GM19025 (cell line): ENCODE measurements at regions not wholly inside any gene's neighbourhood (a gene's known extent, or its start where the extent isn't known, plus 50 kb on each side); places are given as distances from the start of the nearest gene placed in this dataset.
"Not testable (repeated sequence)": the region's sequence is repeated elsewhere in the genome, so short reads cannot be mapped to it uniquely, and the experiment has no call there.

Experiments
- ATAC-seq: cut with Tn5 transposase; IDR thresholded peaks from one replicate; pipeline ENCODE4 v1.9.1; 2021; ENCODE audit warnings: mild to moderate bottlenecking, low read depth, moderate library complexity; ENCODE audit not compliant: unreplicated experiment

DNA sequence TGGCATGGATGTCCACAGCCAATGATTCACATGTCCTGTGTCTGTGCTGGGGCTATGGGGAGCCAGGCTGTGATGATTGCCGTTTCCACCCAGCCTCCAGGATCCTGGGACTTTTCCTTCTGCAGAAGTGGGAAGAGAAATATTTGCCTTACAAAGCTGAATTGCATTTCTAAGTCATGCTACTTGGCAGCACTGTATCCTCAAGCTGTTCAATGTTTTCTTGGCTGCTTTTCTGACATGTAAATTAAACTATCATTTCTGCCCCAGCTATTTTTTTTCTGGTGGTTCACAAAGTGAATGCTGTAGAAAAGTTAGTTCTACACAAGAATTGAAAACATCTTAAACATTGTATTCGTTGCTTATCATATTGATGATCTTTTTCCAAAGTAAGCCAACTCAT, 51.9 kb upstream of the TCERG1L start:
- no peak for ATAC-seq

DNA sequence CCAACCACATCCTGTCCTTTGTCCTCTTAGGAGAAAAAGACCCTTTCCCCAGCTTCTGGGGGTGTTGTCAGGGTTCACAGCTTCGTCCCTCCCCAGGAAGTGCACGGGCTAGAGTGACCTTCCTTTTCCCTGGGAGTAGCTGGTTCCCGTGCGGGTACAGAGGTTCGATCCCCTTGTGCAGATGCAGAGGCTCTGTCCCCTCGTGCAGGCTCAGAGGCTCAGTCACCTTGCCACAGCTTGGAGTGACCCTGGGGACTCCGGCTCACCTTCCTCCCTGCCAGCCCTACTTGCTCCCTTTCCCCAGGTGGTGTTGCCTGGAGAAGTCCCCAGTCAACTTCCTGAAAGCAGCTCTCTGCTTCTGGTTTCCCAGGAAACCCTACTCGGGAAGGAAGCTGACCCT, 60.0 kb upstream of the TCERG1L start:
- ATAC-seq, result no peak

DNA sequence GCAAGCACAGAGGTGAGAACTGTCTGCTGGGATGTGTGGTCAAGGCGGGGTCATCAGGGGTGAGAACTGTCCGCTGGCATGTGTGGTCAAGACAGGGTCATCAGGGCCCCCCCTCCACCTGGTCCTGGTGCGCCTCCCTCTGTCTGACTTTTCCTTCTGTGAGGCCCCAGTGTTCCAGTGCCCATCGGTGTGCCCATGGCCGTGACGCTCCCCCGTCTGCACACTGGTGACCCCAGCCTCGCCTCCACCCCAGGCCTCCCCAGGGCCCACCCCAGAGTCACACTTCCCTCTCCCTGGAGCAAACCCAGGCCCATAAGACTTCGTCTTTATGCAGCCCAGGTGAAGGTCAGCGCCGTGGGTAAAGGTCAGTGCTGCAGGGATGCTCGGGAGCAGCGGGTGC, 70.1 kb upstream of the TCERG1L start:
- ATAC-seq, result no peak

DNA sequence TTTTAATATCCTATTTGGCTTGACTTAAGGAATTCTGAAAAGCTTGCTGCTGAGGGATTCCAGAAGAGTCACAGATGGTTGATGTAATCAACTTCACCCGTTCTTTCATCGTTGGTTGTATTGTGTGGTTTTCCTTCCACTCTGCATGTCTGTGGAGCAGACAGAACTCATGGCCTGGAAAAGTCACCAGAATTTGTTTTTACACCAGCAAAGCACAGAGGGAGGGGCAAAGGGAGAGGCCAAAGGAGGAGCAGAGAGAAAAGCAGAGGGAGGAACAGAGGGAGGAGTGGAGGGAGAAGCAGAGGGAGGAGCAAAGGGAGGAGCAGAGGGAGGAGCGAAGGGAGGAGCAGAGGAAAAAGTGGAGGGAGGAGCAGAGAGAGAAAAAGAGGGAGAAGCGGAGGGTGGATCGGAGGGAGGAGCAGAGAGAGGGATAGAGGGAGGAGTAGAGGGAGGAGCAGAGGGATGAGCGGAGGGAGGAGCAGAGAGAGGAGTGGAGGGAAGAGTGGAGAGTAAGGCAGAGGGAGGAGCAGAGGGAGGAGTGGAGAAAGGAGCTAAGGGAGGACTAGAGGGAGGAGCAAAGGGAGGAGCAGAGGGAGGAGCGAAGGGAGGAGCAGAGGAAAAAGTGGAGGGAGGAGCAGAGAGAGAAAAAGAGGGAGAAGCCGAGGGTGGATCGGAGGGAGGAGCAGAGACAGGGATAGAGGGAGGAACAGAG, 73.8 kb upstream of the TCERG1L start:
- not testable (repeated sequence) for ATAC-seq

DNA sequence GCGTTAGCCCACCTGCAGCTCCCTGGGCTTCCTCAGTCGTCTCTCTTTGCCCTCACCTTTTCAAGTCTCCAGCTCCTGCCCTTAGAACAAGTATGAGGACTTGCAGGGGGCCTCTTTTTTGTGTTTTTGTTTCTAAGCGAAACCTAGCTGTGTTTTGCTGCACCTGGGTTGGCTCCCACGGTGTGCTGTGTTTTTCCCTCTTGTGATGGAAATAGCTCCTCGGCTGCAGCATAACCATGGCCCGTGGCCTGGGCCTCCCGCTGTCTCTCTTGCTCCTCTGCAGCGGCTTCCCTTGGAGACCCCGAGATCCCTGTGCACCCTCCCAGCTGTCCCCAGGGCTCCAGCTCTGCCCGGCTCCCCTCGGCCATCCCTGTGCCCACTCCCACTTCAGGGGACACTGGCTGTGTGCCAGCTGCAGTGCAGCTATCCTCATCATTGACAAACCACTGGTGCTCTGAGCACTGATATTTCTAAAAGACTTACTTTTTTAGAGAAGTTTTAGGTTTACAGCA, 75.6 kb upstream of the TCERG1L start:
- ATAC-seq, result no peak

DNA sequence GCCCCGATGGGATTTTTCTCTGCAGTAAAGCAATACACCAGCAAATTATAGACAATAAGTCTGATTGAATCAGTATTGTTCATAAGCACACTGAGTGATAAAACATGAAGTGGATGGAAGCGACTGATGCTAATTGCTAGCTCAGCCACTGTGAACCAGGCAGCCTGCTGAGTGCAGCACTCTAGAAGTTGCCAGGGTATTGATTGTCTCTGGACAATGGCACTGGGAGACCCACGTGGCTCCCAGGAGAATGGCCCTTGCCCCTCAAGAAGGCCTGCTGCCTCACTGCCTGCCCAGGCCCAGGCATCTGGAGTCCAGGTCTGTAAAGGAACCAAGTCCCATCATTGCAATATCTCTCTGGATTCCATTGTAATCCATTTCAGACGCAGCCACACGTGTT, 80.4 kb upstream of the TCERG1L start:
- no peak for ATAC-seq

- no peak for ATAC-seq
These were observed 84.9 kb upstream of the TCERG1L start for GRCh38 chr10:131396121-131397050.

- no peak for ATAC-seq
These were observed 86.6 kb upstream of the TCERG1L start for GRCh38 chr10:131398166-131398565.

- no peak for ATAC-seq
These were observed 88.5 kb upstream of the TCERG1L start for GRCh38 chr10:131399981-131400380.

- ATAC-seq, result no peak
These were observed 89.0 kb upstream of the TCERG1L start for GRCh38 chr10:131400513-131400912.

DNA sequence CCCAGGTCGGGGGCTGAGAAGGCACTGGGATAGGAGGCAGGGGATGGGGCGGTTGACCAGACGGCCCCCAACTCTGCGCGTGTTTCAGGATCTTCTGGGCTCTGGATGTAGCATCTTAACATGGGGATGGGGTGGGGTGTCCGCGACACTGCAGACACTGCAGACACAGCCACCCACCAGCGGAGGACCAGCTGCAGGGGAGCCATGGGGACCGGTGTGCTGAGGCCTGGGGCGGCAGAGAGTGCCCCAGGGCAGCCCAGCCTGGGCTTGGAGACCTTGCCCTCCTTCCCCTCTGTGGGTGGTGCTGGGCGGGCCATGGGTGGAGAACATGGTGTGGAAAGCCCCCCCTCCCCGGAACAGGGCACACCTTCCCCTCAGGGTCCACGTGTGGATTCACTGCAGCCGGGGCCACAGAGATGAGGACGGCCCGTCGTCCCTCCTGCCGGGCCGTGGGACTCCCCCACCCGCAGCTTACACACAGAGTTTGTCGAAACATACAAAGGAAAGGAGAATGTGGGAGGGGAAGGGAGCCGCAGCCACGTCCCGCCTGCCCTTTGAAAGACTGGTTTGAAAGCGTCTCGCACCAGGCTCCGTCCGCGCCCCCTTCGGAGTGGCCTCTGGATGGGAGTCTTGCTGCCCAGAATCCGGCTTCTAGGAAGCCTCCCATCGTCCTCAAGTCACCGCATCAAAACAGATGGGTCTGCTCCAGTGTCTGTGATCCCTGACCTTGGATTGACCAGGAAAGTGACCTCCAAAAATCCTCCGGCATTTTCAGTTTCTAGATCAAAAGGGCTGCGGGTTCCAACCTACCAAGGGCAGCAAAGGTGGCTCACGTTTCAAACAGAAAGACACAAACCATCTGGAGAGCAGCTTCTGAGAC, 91.5 kb upstream of the TCERG1L start:
- ATAC-seq, result no peak

DNA sequence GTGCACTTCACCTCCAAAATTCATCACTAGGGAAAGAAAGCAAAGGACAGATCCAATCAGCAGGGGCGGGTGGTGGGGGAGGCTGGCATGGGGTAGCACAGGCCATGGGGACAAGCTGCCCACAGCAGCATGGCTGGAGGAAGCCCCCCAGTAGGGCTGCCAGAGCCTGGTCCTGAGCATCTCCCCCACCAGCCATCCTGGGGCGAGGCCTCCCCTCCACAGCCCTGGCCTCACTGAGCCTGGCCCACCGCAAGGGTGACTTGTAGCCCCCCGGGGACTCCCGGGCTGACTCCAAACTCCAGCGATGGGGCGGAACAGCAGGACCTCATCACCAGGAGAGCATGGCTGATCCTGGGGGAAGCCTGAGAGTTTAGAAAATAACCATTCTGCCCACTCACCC, 92.4 kb upstream of the TCERG1L start:
- ATAC-seq, result no peak

- ATAC-seq, result no peak
These were observed 93.4 kb upstream of the TCERG1L start for GRCh38 chr10:131404886-131405285.

- no peak for ATAC-seq
These were observed 95.3 kb upstream of the TCERG1L start for GRCh38 chr10:131406676-131407392.

DNA sequence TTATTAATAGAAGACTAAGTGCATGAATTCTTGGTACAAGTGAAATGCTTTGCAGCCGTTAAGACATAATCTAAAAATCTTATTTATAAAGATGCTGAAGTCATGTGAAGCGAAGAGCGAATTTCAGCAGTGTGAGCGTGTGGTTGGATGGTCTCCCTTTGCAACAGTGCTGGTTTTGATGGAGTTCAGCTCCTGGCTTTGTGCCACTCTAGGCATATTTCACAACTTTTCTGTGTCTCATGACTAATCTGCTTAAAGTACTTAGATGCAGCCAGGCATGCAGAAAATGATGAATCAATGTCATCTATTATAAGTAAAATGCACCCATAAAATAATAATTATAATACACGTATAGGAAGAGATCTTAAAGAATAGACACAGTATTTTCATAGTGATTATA, 107.2 kb upstream of the TCERG1L start:
- ATAC-seq, result no peak

- no peak for ATAC-seq
These were observed 108.3 kb upstream of the TCERG1L start for GRCh38 chr10:131419797-131420196.

DNA sequence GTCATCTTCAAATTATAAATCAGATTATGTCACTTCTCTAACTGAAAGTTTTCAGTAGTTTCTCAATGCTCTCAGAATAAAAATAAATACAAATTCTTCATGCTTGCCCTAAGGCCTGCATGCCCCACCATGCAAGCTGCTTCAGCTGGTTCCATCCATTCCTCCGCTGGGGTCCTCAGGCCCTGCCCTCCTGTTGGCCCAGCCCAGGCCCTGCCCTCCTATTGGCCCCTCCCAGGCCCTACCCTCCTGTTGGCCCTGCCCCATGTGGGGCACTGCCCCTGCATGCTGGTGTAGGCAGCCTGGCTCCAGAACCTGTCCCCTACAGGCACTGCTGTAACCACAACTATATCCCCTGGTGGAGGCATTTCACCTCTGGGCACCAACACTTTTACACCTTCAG, 109.3 kb upstream of the TCERG1L start:
- ATAC-seq, result no peak

DNA sequence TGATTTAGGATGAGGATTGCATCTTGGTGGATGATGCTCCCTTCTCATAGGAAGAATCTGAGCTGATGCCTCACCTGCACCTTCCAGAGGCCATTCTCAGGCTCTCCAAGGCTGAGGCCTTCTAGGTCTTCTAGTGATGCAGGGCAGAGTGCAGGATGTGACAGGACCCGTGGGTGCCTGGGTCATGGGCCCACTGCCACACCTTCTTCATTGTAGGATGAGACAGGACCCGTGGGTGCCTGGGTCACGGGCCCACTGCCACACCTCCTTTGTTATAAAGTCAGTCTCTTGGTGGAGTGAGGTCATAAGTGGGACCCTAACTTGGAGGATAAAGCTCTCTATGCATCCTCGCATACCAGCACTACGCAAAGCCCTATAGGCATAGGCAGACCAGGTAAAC, 109.9 kb upstream of the TCERG1L start:
- no peak for ATAC-seq

DNA sequence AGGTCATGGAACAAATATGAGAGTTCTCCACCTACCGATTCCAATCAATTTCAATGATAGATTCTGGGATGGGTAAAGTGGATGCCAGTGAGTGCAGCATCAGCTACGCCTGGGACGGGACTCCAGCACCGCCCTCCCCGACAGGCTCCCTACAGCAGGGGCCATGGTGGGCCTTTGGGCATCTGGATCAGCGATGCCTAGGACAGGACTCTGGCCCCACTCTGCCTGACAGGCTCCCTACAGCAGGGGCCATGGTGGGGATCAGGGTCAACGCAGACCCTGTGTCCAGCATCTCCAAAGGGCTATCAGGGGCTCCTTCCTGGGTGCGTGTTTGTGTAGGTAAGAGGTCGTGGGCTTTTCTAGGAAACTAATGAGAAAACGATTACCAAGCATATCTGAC, 111.2 kb upstream of the TCERG1L start:
- no peak for ATAC-seq

- ATAC-seq, result no peak
These were observed 112.5 kb upstream of the TCERG1L start for GRCh38 chr10:131424053-131424452.
